NCI-H82 treated with DMSO at 0.1 percent for 48 hours (cell line): ENCODE measurements at regions not wholly inside any gene's neighbourhood (a gene's known extent, or its start where the extent isn't known, plus 50 kb on each side); places are given as distances from the start of the nearest gene placed in this dataset.
"Not testable (repeated sequence)": the region's sequence is repeated elsewhere in the genome, so short reads cannot be mapped to it uniquely, and the experiment has no call there.

Experiments used
- DNase-seq: peaks from one replicate; lab custom pipeline; 2025; ENCODE audit not compliant: unreplicated experiment; lab: John Stamatoyannopoulos, UW

GRCh38 chr5:155114655-155115054 lies 101.1 kb downstream of the KIF4B start:
- DNase-seq = no peak

- DNase-seq = no peak
These were observed 103.1 kb downstream of the KIF4B start for GRCh38 chr5:155116456-155117251.

- DNase-seq = no peak
These were observed 112.1 kb downstream of the KIF4B start for GRCh38 chr5:155125551-155126095.

GRCh38 chr5:155126573-155126972 lies 113.0 kb downstream of the KIF4B start:
- no peak for DNase-seq

GRCh38 chr5:155127552-155127951 lies 114.0 kb downstream of the KIF4B start:
- no peak for DNase-seq

- DNase-seq = no peak
These were observed 115.4 kb downstream of the KIF4B start for GRCh38 chr5:155128786-155129512.

GRCh38 chr5:155129513-155129880 lies 115.9 kb downstream of the KIF4B start:
- no peak for DNase-seq

- DNase-seq = no peak
These were observed 120.6 kb downstream of the KIF4B start for GRCh38 chr5:155134130-155134529.

- no peak for DNase-seq
These were observed 122.8 kb downstream of the KIF4B start for GRCh38 chr5:155136216-155136850.

GRCh38 chr5:155137683-155138082 lies 124.1 kb downstream of the KIF4B start:
- no peak for DNase-seq

- DNase-seq = no peak
These were observed 127.1 kb downstream of the KIF4B start for GRCh38 chr5:155140646-155141045.

GRCh38 chr5:155144956-155145355 lies 131.4 kb downstream of the KIF4B start:
- DNase-seq = no peak

GRCh38 chr5:155147222-155147621 lies 133.7 kb downstream of the KIF4B start:
- DNase-seq = no peak

- DNase-seq = no peak
These were observed 135.1 kb downstream of the KIF4B start for GRCh38 chr5:155148694-155149093.

GRCh38 chr5:155150012-155150411 lies 136.5 kb downstream of the KIF4B start:
- no peak for DNase-seq

GRCh38 chr5:155154973-155155372 lies 141.4 kb downstream of the KIF4B start:
- DNase-seq = no peak

GRCh38 chr5:155163084-155163483 lies 149.5 kb downstream of the KIF4B start:
- not testable (repeated sequence) for DNase-seq

GRCh38 chr5:155167736-155168135 lies 154.2 kb downstream of the KIF4B start:
- DNase-seq = no peak

GRCh38 chr5:155181542-155181941 lies 168.0 kb downstream of the KIF4B start:
- DNase-seq = no peak

- DNase-seq = no peak
These were observed 175.9 kb downstream of the KIF4B start for GRCh38 chr5:155189476-155189875.

- no peak for DNase-seq
These were observed 176.4 kb downstream of the KIF4B start for GRCh38 chr5:155189981-155190380.

GRCh38 chr5:155193029-155193428 lies 179.5 kb downstream of the KIF4B start:
- DNase-seq = no peak
